Stomach (tissue), 8 donors: ENCODE measurements at regions not wholly inside any gene's neighbourhood (a gene's known extent, or its start where the extent isn't known, plus 50 kb on each side); places are given as distances from the start of the nearest gene placed in this dataset.

Source experiments
- DNase-seq, 2 donors: peaks; one replicate each; pipeline versions ENCODE4 v3.0.0 to v3.0.0-alpha.2; 2013 to 2019
- H3K27ac ChIP-seq, 5 donors: fragments of 200-600 bp in 4 of 5; sonication (generic) in 4 of 5; one replicate each; pipeline ENCODE4 v1.5.1; 2013 to 2019; ENCODE audit warnings: mild to moderate bottlenecking in 1 of 5, moderate library complexity in 1 of 5
- H3K27me3 ChIP-seq, 3 donors: fragments of 200-600 bp; sonication (generic); one replicate each; pipeline ENCODE4 v1.5.1; 2017 to 2019; ENCODE audit warnings: mixed run types in 1 of 3
- H3K36me3 ChIP-seq, 4 donors: fragments of 200-600 bp; sonication (generic); 1 replicate in 3 of 4; 2 replicates in 1 of 4; pipeline ENCODE4 v1.5.1; 2016 to 2019
- H3K4me1 ChIP-seq, 4 donors: fragments of 200-600 bp; sonication (generic); one replicate each; pipeline ENCODE4 v1.5.1; 2016 to 2019
- H3K4me3 ChIP-seq, 4 donors: fragments of 200-600 bp; sonication (generic) in 3 of 4; one replicate each; pipeline ENCODE4 v1.5.1; 2016 to 2019; ENCODE audit warnings: mild to moderate bottlenecking in 1 of 4
- H3K9me3 ChIP-seq, 4 donors: fragments of 200-600 bp; sonication (generic); one replicate each; pipeline ENCODE4 v1.5.1; 2016 to 2019
- EP300 ChIP-seq: sonication (generic); formaldehyde crosslinking; IDR thresholded peaks from one replicate; pipeline ENCODE4 v1.6.1; 2017; ENCODE audit warnings: antibody characterized with exemption
- POLR2A ChIP-seq, 4 donors: fragments of 450-650 bp; IDR thresholded peaks; one replicate each; pipeline ENCODE4 v1.6.1; 2016; ENCODE audit warnings: antibody characterized with exemption in 4 of 4, control low read depth in 2 of 4, mild to moderate bottlenecking in 1 of 4, moderate library complexity in 1 of 4
- POLR2AphosphoS5 ChIP-seq, 3 donors: sonication (generic); formaldehyde crosslinking; IDR thresholded peaks; one replicate each; pipeline ENCODE4 v1.6.1; 2016; ENCODE audit warnings: antibody characterized with exemption in 3 of 3
- WGBS, 5 donors: extraction: QIAGEN DNeasy Blood & Tissue Kit in 3 of 5; methylation state at CpG; one replicate each; pipeline versions ENCODE4 v1.1.5 to v1.1.7; 2013 to 2018; 5-methylcytosine and 5-hydroxymethylcytosine counted together
- intact Hi-C: fragments of 100-400 bp; cut with DNase I; formaldehyde crosslinking; loops from one replicate; pipeline ENCODE4 v1.15.1; 2023; ENCODE audit warnings: low total_unique reads
- TF ChIP-seq, protein P1 (sequence below), 7 experiments: fragments of 450-650 bp in 4 of 7; fragments of 200-600 bp in 3 of 7; sonication (generic) in 3 of 7; IDR thresholded peaks; one replicate each; pipeline ENCODE4 v1.5.1; 2016 to 2019; ENCODE audit warnings: antibody characterized with exemption in 7 of 7, control low read depth in 2 of 7, mild to moderate bottlenecking in 1 of 7
- donor health status: healthy with polysubstance abuse.
- donor health status: Bipolar disorder and iron deficiency.
- donor health status: healthy.

DNA sequence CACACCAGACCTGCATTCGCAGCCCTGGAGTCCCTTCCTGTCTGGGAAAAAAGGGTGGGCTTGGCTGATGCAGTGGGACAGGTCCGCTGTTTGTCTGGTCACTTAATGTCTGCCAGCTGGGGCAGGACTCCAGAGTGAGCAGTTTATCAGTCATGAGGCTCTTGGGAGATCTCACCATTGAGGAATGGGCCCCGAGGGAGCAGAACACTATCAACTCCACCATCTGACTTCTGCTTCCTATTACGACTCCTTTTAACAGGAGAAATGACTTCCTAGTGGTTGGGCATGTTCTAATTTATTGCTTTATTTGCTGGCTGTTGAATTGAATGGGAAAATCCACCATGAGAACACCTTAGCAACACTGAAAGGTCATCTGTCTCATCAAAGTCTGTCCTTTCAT is 182.5 kb upstream of the RASSF8 start:
- H3K27me3 ChIP-seq = no peaks in the 10 kb centered on the region
- no peaks in the 10 kb centered on the region for H3K9me3 ChIP-seq
- no peak overlapping the region for H3K27ac ChIP-seq
- TF ChIP-seq, protein P1, sequence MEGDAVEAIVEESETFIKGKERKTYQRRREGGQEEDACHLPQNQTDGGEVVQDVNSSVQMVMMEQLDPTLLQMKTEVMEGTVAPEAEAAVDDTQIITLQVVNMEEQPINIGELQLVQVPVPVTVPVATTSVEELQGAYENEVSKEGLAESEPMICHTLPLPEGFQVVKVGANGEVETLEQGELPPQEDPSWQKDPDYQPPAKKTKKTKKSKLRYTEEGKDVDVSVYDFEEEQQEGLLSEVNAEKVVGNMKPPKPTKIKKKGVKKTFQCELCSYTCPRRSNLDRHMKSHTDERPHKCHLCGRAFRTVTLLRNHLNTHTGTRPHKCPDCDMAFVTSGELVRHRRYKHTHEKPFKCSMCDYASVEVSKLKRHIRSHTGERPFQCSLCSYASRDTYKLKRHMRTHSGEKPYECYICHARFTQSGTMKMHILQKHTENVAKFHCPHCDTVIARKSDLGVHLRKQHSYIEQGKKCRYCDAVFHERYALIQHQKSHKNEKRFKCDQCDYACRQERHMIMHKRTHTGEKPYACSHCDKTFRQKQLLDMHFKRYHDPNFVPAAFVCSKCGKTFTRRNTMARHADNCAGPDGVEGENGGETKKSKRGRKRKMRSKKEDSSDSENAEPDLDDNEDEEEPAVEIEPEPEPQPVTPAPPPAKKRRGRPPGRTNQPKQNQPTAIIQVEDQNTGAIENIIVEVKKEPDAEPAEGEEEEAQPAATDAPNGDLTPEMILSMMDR (IDR thresholded peaks at IDR 0.05) = no peak
- TF ChIP-seq POLR2A (IDR thresholded peaks at IDR 0.05) (no peak), POLR2AphosphoS5 (IDR thresholded peaks at IDR 0.05) (no peak), EP300 (no peak)
- H3K36me3 ChIP-seq = no peaks in the 10 kb centered on the region
- 53 to 66% (median 54%) methylated on average over 4 of the region's 4 CpGs for WGBS, 5 donors
- DNase-seq = no peak
- H3K4me1 ChIP-seq = no peaks in the 10 kb centered on the region
- no peak overlapping the region for H3K4me3 ChIP-seq
- intact Hi-C loops = no loop called here

GRCh38 chr12:25780771-25781170 is 177.7 kb upstream of the RASSF8 start:
- Histone ChIP-seq H3K9me3 (no peaks in the 10 kb centered on the region), H3K36me3 (no peaks in the 10 kb centered on the region), H3K27me3 (no peaks in the 10 kb centered on the region), H3K4me1 (no peaks in the 10 kb centered on the region), H3K4me3 (no peak overlapping the region), H3K27ac (no peak overlapping the region)
- intact Hi-C loops = no loop called here
- no peak for TF ChIP-seq POLR2A (IDR thresholded peaks at IDR 0.05)
- TF ChIP-seq, protein P1 (IDR thresholded peaks at IDR 0.05) = no peak
- TF ChIP-seq EP300 = no peak
- no peak for TF ChIP-seq POLR2AphosphoS5 (IDR thresholded peaks at IDR 0.05)
- no peak for DNase-seq
- WGBS, 5 donors = 63 to 74% (median 68%) methylated on average over 3 of the region's 3 CpGs

- intact Hi-C loops = no loop called here
- Histone ChIP-seq H3K27me3 (no peaks in the 10 kb centered on the region), H3K4me1 (no peaks in the 10 kb centered on the region), H3K4me3 (no peak overlapping the region), H3K9me3 (no peaks in the 10 kb centered on the region), H3K36me3 (no peaks in the 10 kb centered on the region), H3K27ac (no peak overlapping the region)
- DNase-seq = no peak
- 26 to 51% (median 39%) methylated on average over 4 of the region's 4 CpGs for WGBS, 5 donors
- TF ChIP-seq, protein P1 (IDR thresholded peaks at IDR 0.05) = no peak
- no peak for TF ChIP-seq POLR2A (IDR thresholded peaks at IDR 0.05)
Measured at GRCh38 chr12:25781232-25781631, 177.2 kb upstream of the RASSF8 start.

GRCh38 chr12:25783566-25783965 is 174.9 kb upstream of the RASSF8 start:
- intact Hi-C loops = no loop called here
- WGBS, 5 donors = 52 to 73% (median 64%) methylated on average over 5 of the region's 5 CpGs
- no peaks in the 10 kb centered on the region for H3K27me3 ChIP-seq
- H3K9me3 ChIP-seq = no peaks in the 10 kb centered on the region
- TF ChIP-seq EP300 (no peak), POLR2A (IDR thresholded peaks at IDR 0.05) (no peak)
- H3K4me3 ChIP-seq = no peak overlapping the region
- DNase-seq = no peak
- no peak overlapping the region for H3K27ac ChIP-seq
- no peaks in the 10 kb centered on the region for H3K36me3 ChIP-seq
- no peaks in the 10 kb centered on the region for H3K4me1 ChIP-seq

- no peak overlapping the region for H3K27ac ChIP-seq
- WGBS, 5 donors = 79 to 92% (median 83%) methylated on average over 7 of the region's 7 CpGs
- H3K27me3 ChIP-seq = no peaks in the 10 kb centered on the region
- peaks cover 0 to 6% (median 0%) of the 10 kb centered on the region in 4 donors for H3K4me1 ChIP-seq
- no peaks in the 10 kb centered on the region for H3K36me3 ChIP-seq
- no peak for DNase-seq
- no peaks in the 10 kb centered on the region for H3K9me3 ChIP-seq
- TF ChIP-seq POLR2AphosphoS5 (IDR thresholded peaks at IDR 0.05) (no peak), EP300 (no peak), POLR2A (IDR thresholded peaks at IDR 0.05) (no peak)
- TF ChIP-seq, protein P1 (IDR thresholded peaks at IDR 0.05) = no peak
- intact Hi-C loops = no loop called here
- H3K4me3 ChIP-seq = no peak overlapping the region
Measured at GRCh38 chr12:25784669-25785068, 173.8 kb upstream of the RASSF8 start.
